Tibial nerve (tissue), 4 donors: ENCODE measurements at regions not wholly inside any gene's neighbourhood (a gene's known extent, or its start where the extent isn't known, plus 50 kb on each side); places are given as distances from the start of the nearest gene placed in this dataset.

ENCODE experiments used
- DNase-seq, 2 donors: peaks; one replicate each; pipeline ENCODE4 v3.0.0-alpha.2; 2019; ENCODE audit warnings: low spot score in 2 of 2
- H3K27ac ChIP-seq, 4 donors: fragments of 200-600 bp; sonication (generic) in 3 of 4; one replicate each; pipeline ENCODE4 v1.5.1; 2017 to 2019; ENCODE audit warnings: mild to moderate bottlenecking in 1 of 4
- H3K27me3 ChIP-seq, 2 donors: fragments of 200-600 bp; sonication (generic) in 1 of 2; one replicate each; pipeline versions ENCODE4 v1.5.1 to v1.6.0; 2017 to 2019
- H3K36me3 ChIP-seq, 3 donors: fragments of 200-600 bp; sonication (generic); one replicate each; pipeline ENCODE4 v1.5.1; 2018 to 2019
- H3K4me1 ChIP-seq, 4 donors: fragments of 200-600 bp; sonication (generic) in 3 of 4; one replicate each; pipeline ENCODE4 v1.5.1; 2017 to 2019
- H3K4me3 ChIP-seq, 4 donors: fragments of 200-600 bp; sonication (generic) in 3 of 4; one replicate each; pipeline ENCODE4 v1.5.1; 2017 to 2019; ENCODE audit warnings: mild to moderate bottlenecking in 1 of 4, moderate library complexity in 1 of 4
- H3K9me3 ChIP-seq, 4 donors: fragments of 200-600 bp; sonication (generic) in 3 of 4; one replicate each; pipeline ENCODE4 v1.5.1; 2017 to 2019
- EP300 ChIP-seq, 2 donors: sonication (generic); formaldehyde crosslinking; IDR thresholded peaks; one replicate each; pipeline ENCODE4 v1.6.1; 2017; ENCODE audit warnings: antibody characterized with exemption in 2 of 2, mild to moderate bottlenecking in 1 of 2
- POLR2A ChIP-seq, 2 donors: fragments of 450-650 bp; IDR thresholded peaks; one replicate each; pipeline ENCODE4 v1.6.1; 2017; ENCODE audit warnings: antibody characterized with exemption in 2 of 2, mild to moderate bottlenecking in 2 of 2, moderate library complexity in 2 of 2
- WGBS, 2 donors: methylation state at CpG; one replicate each; pipeline ENCODE4 v1.1.5; 2018; 5-methylcytosine and 5-hydroxymethylcytosine counted together
- TF ChIP-seq, protein P1 (sequence below), 5 experiments: fragments of 200-600 bp in 3 of 5; fragments of 450-650 bp in 2 of 5; sonication (generic) in 3 of 5; IDR thresholded peaks; one replicate each; pipeline ENCODE4 v1.5.1; 2016 to 2019; ENCODE audit warnings: antibody characterized with exemption in 5 of 5, mild to moderate bottlenecking in 3 of 5, moderate library complexity in 2 of 5

DNA sequence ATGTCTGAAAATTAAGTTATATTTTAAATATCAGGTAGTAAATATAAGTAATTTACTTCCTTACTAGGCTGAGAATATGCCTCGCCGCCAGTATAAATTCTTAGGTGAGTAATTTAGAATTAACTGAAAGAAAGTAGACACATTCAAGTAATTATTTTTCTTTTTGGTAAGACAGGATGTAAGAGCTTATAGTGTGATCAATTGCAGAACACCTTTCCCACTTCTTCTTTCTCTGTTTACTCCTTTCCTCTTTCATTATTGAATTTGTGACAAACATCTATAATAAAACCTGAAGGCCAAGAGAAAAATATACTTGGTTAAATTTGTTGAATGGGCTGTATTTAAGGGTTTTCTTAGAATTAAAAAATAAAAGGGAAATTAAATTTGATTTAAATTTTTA, 195.1 kb upstream of the CDKN2B start:
- Histone ChIP-seq H3K4me1 (peaks cover 0 to 19% (median 3%) of the 10 kb centered on the region in 4 donors), H3K36me3 (no peaks in the 10 kb centered on the region), H3K27ac (no peak overlapping the region), H3K9me3 (no peaks in the 10 kb centered on the region), H3K4me3 (no peak overlapping the region), H3K27me3 (no peaks in the 10 kb centered on the region)
- no peak for DNase-seq
- 96% methylated on average over 2 of the region's 2 CpGs for WGBS, 2 donors
- TF ChIP-seq POLR2A (IDR thresholded peaks at IDR 0.05) (no peak), EP300 (IDR thresholded peaks at IDR 0.05) (no peak)
- TF ChIP-seq, protein P1, sequence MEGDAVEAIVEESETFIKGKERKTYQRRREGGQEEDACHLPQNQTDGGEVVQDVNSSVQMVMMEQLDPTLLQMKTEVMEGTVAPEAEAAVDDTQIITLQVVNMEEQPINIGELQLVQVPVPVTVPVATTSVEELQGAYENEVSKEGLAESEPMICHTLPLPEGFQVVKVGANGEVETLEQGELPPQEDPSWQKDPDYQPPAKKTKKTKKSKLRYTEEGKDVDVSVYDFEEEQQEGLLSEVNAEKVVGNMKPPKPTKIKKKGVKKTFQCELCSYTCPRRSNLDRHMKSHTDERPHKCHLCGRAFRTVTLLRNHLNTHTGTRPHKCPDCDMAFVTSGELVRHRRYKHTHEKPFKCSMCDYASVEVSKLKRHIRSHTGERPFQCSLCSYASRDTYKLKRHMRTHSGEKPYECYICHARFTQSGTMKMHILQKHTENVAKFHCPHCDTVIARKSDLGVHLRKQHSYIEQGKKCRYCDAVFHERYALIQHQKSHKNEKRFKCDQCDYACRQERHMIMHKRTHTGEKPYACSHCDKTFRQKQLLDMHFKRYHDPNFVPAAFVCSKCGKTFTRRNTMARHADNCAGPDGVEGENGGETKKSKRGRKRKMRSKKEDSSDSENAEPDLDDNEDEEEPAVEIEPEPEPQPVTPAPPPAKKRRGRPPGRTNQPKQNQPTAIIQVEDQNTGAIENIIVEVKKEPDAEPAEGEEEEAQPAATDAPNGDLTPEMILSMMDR (IDR thresholded peaks at IDR 0.05), result no peak

DNA sequence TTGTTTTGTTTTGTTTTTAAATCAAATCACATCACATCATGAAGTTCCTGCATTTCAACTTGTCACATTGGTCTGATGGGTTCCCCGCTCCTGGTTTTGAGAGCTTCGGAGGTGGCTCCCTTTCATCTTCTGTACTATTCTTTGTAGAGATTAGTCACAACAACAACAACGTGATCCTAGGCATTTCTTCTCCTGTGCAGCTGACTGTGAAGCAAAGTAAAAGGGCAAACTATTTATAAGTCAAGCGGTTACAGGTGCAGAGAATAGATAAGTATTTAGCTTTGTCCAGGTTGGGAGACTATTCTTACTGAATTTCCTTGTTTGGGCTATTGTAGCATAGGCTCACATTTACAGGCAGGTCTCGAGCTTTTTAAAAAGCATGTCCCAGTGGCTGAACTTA, 197.7 kb upstream of the CDKN2B start:
- TF ChIP-seq EP300 (IDR thresholded peaks at IDR 0.05), result no peak
- TF ChIP-seq, protein P1 (IDR thresholded peaks at IDR 0.05), result no peak
- no peak for TF ChIP-seq POLR2A (IDR thresholded peaks at IDR 0.05)
- H3K27me3 ChIP-seq, result no peaks in the 10 kb centered on the region
- no peak overlapping the region for H3K4me3 ChIP-seq
- no peaks in the 10 kb centered on the region for H3K9me3 ChIP-seq
- no peaks in the 10 kb centered on the region for H3K36me3 ChIP-seq
- H3K27ac ChIP-seq, result no peak overlapping the region
- 86% methylated on average over 5 of the region's 5 CpGs for WGBS, 2 donors
- H3K4me1 ChIP-seq, result peaks cover 0 to 26% (median 15%) of the 10 kb centered on the region in 4 donors
- DNase-seq, result no peak

DNA sequence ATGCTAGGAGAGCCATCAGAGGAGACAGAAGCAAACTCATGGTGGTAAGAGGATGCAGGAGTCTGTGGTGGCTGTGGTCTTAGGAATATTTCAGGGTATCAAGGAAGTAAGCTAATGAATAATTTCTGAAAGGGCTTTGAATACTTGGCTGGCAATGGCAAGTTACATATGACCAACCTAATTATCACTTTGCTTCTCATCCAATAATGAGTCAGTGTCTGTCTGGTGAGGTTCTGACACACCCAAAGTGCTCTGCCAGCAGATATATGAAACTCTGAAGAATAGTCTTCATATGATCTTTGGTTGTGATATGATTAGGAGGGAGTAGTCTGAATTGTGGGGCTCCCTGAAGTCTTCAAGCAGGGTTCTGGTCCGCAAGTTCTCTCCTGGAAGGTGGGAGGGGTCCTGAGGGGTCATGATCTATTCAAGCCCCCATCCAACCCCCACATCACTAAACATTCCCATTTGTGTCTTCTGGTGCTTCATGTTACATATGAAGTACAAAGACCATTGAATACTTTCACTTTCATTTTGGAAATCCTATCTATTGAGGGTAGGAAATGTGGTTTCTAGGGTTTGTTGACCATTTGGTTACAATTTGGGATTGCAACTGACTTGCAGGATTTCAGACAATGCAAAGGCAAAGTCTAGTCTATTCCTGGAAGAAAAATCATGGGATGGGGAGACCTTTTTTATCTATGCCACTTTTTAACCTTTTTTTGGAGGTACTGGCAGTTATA, 199.9 kb upstream of the CDKN2B start:
- no peak overlapping the region for H3K27ac ChIP-seq
- no peak for DNase-seq
- no peaks in the 10 kb centered on the region for H3K9me3 ChIP-seq
- no peak for TF ChIP-seq EP300 (IDR thresholded peaks at IDR 0.05)
- TF ChIP-seq, protein P1 (IDR thresholded peaks at IDR 0.05), result no peak
- 86 to 93% methylated on average over 1 of the region's 1 CpG for WGBS, 2 donors
- H3K36me3 ChIP-seq, result no peaks in the 10 kb centered on the region
- no peak overlapping the region for H3K4me3 ChIP-seq
- H3K4me1 ChIP-seq, result peaks cover 0 to 37% (median 20%) of the 10 kb centered on the region in 4 donors
- no peaks in the 10 kb centered on the region for H3K27me3 ChIP-seq

DNA sequence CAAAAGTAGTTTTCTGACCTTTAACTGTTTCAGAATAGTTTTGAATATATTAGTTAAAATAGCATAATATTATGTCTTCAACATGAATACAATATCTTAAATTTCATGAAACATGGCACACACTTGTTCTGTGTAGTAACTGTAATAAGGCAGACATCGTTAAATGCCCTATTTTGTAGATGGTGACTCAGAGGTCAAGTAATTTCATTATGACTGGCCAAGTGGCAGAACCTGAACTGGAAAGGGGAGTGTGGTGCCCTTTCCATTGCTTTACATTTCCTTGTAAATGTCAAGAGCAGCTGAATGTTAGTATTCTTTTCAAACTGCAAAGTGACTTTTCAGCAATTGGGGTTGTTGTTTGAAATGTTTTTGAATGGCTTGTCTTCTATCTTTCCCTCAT, 201.2 kb upstream of the CDKN2B start:
- TF ChIP-seq, protein P1 (IDR thresholded peaks at IDR 0.05), result no peak
- TF ChIP-seq POLR2A (IDR thresholded peaks at IDR 0.05) (no peak), EP300 (IDR thresholded peaks at IDR 0.05) (no peak)
- DNase-seq, result no peak
- Histone ChIP-seq H3K36me3 (no peaks in the 10 kb centered on the region), H3K9me3 (no peaks in the 10 kb centered on the region), H3K27me3 (no peaks in the 10 kb centered on the region), H3K27ac (peak overlapping the region in 1 of 4 donors; percentile 25), H3K4me3 (no peak overlapping the region), H3K4me1 (peaks cover 0 to 37% (median 17%) of the 10 kb centered on the region in 4 donors)
- 42 to 44% methylated on average over 1 of the region's 1 CpG for WGBS, 2 donors

DNA sequence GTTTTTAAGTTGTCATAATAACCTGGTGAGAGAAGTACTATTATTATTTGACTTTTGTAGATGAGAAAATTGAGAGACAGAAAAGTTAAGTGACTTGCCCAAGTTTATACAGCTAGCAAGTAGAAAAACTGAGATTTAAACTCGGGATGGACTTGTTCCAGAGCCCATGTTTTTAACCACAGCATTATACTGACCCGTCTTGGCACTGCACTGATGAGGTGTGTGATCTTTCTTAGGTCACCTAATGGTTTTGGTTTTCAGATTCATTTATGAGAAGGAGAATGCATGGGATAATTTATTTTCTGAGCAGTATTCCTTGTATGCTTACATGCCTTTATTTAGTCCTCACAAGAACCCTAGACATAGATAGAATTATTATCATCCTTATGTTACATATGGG, 201.8 kb upstream of the CDKN2B start:
- WGBS, 2 donors, result 65 to 74% methylated on average over 2 of the region's 2 CpGs
- no peak overlapping the region for H3K27ac ChIP-seq
- H3K27me3 ChIP-seq, result no peaks in the 10 kb centered on the region

More for the DNA sequence above, 201.8 kb upstream of the CDKN2B start:
- TF ChIP-seq, protein P1 (IDR thresholded peaks at IDR 0.05), result no peak
- TF ChIP-seq POLR2A (IDR thresholded peaks at IDR 0.05) (no peak), EP300 (IDR thresholded peaks at IDR 0.05) (no peak)
- Histone ChIP-seq H3K9me3 (no peaks in the 10 kb centered on the region), H3K4me1 (peaks cover 0 to 37% (median 17%) of the 10 kb centered on the region in 4 donors), H3K4me3 (no peak overlapping the region), H3K36me3 (no peaks in the 10 kb centered on the region)
- DNase-seq, result no peak
